ENCODE measurements at regions not wholly inside any gene's neighbourhood (a gene's known extent, or its start where the extent isn't known, plus 50 kb on each side); places are given as distances from the start of the nearest gene placed in this dataset.

- Histone ChIP-seq H3K9me3 (ENCODE audit: control insufficient read depth, low read length) (no peaks in the 10 kb centered on the region), H3K27me3 (ENCODE audit: control insufficient read depth, insufficient read depth, low read length) (no peaks in the 10 kb centered on the region), H3K4me2 (ENCODE audit: low read length) (no peak overlapping the region), H3K4me3 (ENCODE audit: low read depth, low read length) (no peak overlapping the region), H2AFZ (no peak overlapping the region), H3K36me3 (ENCODE audit: control insufficient read depth, insufficient read depth, low read length) (no peaks in the 10 kb centered on the region), H3K9ac (no peak overlapping the region), H3K4me1 (no peaks in the 10 kb centered on the region), H3K79me2 (no peaks in the 10 kb centered on the region), H3K27ac (no peak overlapping the region)
- TF ChIP-seq, protein P1, sequence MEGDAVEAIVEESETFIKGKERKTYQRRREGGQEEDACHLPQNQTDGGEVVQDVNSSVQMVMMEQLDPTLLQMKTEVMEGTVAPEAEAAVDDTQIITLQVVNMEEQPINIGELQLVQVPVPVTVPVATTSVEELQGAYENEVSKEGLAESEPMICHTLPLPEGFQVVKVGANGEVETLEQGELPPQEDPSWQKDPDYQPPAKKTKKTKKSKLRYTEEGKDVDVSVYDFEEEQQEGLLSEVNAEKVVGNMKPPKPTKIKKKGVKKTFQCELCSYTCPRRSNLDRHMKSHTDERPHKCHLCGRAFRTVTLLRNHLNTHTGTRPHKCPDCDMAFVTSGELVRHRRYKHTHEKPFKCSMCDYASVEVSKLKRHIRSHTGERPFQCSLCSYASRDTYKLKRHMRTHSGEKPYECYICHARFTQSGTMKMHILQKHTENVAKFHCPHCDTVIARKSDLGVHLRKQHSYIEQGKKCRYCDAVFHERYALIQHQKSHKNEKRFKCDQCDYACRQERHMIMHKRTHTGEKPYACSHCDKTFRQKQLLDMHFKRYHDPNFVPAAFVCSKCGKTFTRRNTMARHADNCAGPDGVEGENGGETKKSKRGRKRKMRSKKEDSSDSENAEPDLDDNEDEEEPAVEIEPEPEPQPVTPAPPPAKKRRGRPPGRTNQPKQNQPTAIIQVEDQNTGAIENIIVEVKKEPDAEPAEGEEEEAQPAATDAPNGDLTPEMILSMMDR (IDR thresholded peaks at IDR 0.05): no peak
Observed at GRCh38 chr18:34631093-34631966, 78.8 kb upstream of the DTNA start.

DNA sequence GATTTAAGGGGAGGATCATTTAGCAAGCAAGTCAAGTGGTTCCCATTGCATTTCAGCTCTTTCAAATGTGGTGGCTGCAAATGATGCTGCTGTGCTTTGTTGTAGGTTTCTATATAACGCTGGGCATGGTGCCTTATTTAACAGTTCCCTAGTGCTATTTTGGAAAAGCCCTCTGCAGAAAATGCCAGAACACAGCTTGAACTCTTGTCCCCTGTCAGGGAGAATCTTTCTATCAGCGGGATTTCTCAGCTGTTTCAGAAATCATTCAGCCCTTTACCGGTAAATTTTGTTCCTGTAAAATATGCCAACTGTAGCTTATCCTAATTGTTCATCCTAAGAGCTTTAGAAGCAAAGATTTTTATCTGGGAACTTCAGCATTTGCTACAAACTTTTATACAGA is 77.8 kb upstream of the DTNA start:
- Histone ChIP-seq H3K4me2 (ENCODE audit: low read length) (no peak overlapping the region), H3K9me3 (ENCODE audit: control insufficient read depth, low read length) (no peaks in the 10 kb centered on the region), H3K4me3 (ENCODE audit: low read depth, low read length) (no peak overlapping the region), H3K27ac (no peak overlapping the region), H3K4me1 (no peaks in the 10 kb centered on the region), H3K9ac (no peak overlapping the region), H3K79me2 (no peaks in the 10 kb centered on the region), H3K36me3 (ENCODE audit: control insufficient read depth, insufficient read depth, low read length) (no peaks in the 10 kb centered on the region), H2AFZ (no peak overlapping the region), H3K27me3 (ENCODE audit: control insufficient read depth, insufficient read depth, low read length) (no peaks in the 10 kb centered on the region)
- TF ChIP-seq, protein P1 (IDR thresholded peaks at IDR 0.05): no peak

DNA sequence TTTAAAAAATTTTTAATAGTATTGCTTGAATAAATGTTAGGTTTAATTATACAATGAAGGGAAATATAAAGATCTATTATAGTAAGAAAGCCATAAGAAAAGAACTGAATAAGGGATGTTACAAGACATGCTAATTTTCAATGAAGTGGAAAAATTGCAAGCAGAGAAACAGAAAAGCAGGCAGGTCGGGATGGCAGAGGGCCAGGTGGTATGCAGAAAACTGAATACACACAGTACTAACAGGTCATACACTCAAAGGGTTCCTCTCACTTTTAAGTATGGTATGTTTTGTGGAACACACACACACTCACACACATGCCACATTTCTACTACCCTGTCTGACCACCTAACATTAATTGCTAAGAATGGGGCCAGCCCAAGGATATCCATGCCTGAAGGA is 76.7 kb upstream of the DTNA start:
- TF ChIP-seq, protein P1 (IDR thresholded peaks at IDR 0.05): no peak
- Histone ChIP-seq H2AFZ (no peak overlapping the region), H3K4me3 (ENCODE audit: low read depth, low read length) (no peak overlapping the region), H3K27ac (no peak overlapping the region), H3K27me3 (ENCODE audit: control insufficient read depth, insufficient read depth, low read length) (no peaks in the 10 kb centered on the region), H3K36me3 (ENCODE audit: control insufficient read depth, insufficient read depth, low read length) (no peaks in the 10 kb centered on the region), H3K9me3 (ENCODE audit: control insufficient read depth, low read length) (no peaks in the 10 kb centered on the region), H3K4me2 (ENCODE audit: low read length) (no peak overlapping the region), H3K9ac (no peak overlapping the region), H3K4me1 (no peaks in the 10 kb centered on the region), H3K79me2 (no peaks in the 10 kb centered on the region)

DNA sequence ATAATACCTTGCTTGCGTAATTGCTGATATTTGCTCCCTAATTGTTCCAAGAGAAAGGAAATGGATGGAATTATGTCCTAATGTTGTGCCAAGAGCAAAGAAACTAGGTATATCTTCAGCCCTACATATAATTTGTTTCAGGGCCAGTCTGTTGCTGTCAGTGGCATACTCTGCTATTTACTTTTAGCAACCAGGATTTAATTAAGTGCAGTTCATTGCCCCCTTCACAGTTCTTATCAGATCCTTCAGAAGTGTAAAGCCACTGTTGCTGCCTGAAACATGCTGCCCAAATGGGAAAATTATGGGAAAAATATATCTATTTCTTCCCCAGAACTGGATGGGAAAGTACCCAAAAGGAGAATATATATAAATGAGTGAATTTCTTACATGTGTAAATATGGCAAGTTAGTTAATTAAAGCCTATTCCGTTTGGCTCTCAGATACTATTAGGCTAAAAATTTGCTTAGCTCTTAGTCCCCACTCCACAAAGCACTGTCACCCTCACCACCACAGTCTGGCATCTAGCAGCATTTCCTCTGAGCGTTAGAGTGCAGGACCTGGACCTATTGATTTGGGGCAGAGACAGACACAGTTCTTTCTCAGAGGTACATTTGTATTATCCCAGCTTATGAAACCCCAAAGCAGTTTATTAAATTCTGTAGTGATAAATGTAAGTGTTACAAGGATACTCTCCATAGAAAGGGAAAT is 72.8 kb upstream of the DTNA start:
- Histone ChIP-seq H3K36me3 (ENCODE audit: control insufficient read depth, insufficient read depth, low read length) (no peaks in the 10 kb centered on the region), H3K4me1 (no peaks in the 10 kb centered on the region), H3K27ac (no peak overlapping the region), H3K9me3 (ENCODE audit: control insufficient read depth, low read length) (no peaks in the 10 kb centered on the region), H3K4me2 (ENCODE audit: low read length) (no peak overlapping the region), H3K79me2 (no peaks in the 10 kb centered on the region), H3K27me3 (ENCODE audit: control insufficient read depth, insufficient read depth, low read length) (no peaks in the 10 kb centered on the region), H3K4me3 (ENCODE audit: low read depth, low read length) (no peak overlapping the region), H2AFZ (no peak overlapping the region), H3K9ac (no peak overlapping the region)
- TF ChIP-seq, protein P1 (IDR thresholded peaks at IDR 0.05): no peak

Data from parathyroid adenoma (tissue), 2 donors.